Transverse colon (tissue), 4 donors: ENCODE measurements at regions not wholly inside any gene's neighbourhood (a gene's known extent, or its start where the extent isn't known, plus 50 kb on each side); places are given as distances from the start of the nearest gene placed in this dataset.
"Not testable (repeated sequence)": the region's sequence is repeated elsewhere in the genome, so short reads cannot be mapped to it uniquely, and the experiment has no call there.

ENCODE experiments used
- DNase-seq: peaks from one replicate; pipeline ENCODE4 v3.0.0-alpha.2; 2019
- H3K27ac ChIP-seq, 4 donors: fragments of 200-600 bp; sonication (generic); 2 replicates each; pipeline ENCODE4 v1.5.1; 2016 to 2018; ENCODE audit warnings: inconsistent platforms in 4 of 4
- H3K27me3 ChIP-seq: fragments of 200-600 bp; sonication (generic); 2 replicates; pipeline ENCODE4 v1.5.1; 2017; ENCODE audit warnings: inconsistent platforms
- H3K36me3 ChIP-seq, 4 donors: fragments of 200-600 bp; sonication (generic); 2 replicates each; pipeline ENCODE4 v1.5.1; 2017 to 2019; ENCODE audit warnings: inconsistent platforms in 4 of 4
- H3K4me1 ChIP-seq, 4 donors: fragments of 200-600 bp; sonication (generic); 2 replicates each; pipeline ENCODE4 v1.5.1; 2017 to 2020; ENCODE audit warnings: inconsistent platforms in 4 of 4
- H3K4me3 ChIP-seq, 4 donors: fragments of 200-600 bp; sonication (generic); 1 replicate in 1 of 4; 2 replicates in 3 of 4; pipeline versions ENCODE4 v1.5.1 to v1.6.1; 2017 to 2019; ENCODE audit warnings: inconsistent platforms in 4 of 4
- H3K9me3 ChIP-seq, 2 donors: fragments of 200-600 bp; sonication (generic); 2 replicates each; pipeline ENCODE4 v1.5.1; 2017 to 2019; ENCODE audit warnings: inconsistent platforms in 2 of 2
- CTCF ChIP-seq, 5 experiments: fragments of 200-600 bp in 3 of 5; fragments of 450-650 bp in 2 of 5; sonication (generic) in 3 of 5; IDR thresholded peaks; 1 replicate in 2 of 5; 2 replicates in 3 of 5; pipeline ENCODE4 v1.5.1; 2016 to 2017; ENCODE audit warnings: antibody characterized with exemption in 5 of 5, inconsistent platforms in 3 of 5, mild to moderate bottlenecking in 2 of 5, moderate library complexity in 1 of 5
- EP300 ChIP-seq: sonication (generic); formaldehyde crosslinking; IDR thresholded peaks from one replicate; pipeline ENCODE4 v1.6.1; 2017; ENCODE audit warnings: antibody characterized with exemption, low read depth
- POLR2A ChIP-seq: fragments of 450-650 bp; IDR thresholded peaks from one replicate; pipeline ENCODE4 v1.6.1; 2016; ENCODE audit warnings: antibody characterized with exemption, mild to moderate bottlenecking, moderate library complexity
- POLR2AphosphoS5 ChIP-seq, 3 donors: sonication (generic); formaldehyde crosslinking; IDR thresholded peaks; one replicate each; pipeline ENCODE4 v1.6.1; 2016; ENCODE audit warnings: antibody characterized with exemption in 3 of 3
- WGBS, 2 donors: methylation state at CpG; one replicate each; pipeline ENCODE4 v1.1.5; 2018; ENCODE audit warnings: low coverage in 1 of 2; 5-methylcytosine and 5-hydroxymethylcytosine counted together
- in situ Hi-C, 4 donors: fragments of 200-750 bp; cut with MboI; loops; one replicate each; pipeline versions ENCODE4 v1.15.0 to v1.15.1; 2017; ENCODE audit warnings: low sequenced_read_pairs in 3 of 4, low pct_ligation_motif_present in 1 of 4, low pct_unique_long_range_greater_than_20kb in 1 of 4
- intact Hi-C: fragments of 100-400 bp; cut with DNase I; formaldehyde crosslinking; loops from one replicate; pipeline ENCODE4 v1.15.1; 2023; ENCODE audit warnings: low total_unique reads

GRCh38 chr12:80016684-80017083 lies 81.8 kb upstream of the PPP1R12A start:
- WGBS, 2 donors, result 57 to 65% methylated on average over 3 of the region's 3 CpGs
- Histone ChIP-seq H3K9me3 (no peaks in the 10 kb centered on the region), H3K27ac (peak overlapping the region; percentile 24 to 69 (median 48)), H3K4me1 (peaks cover 0 to 11% (median 0%) of the 10 kb centered on the region in 4 donors), H3K4me3 (no peak overlapping the region), H3K27me3 (no peaks in the 10 kb centered on the region), H3K36me3 (no peaks in the 10 kb centered on the region)
- in situ Hi-C loops (no loop called here), intact Hi-C loops (no loop called here)
- no peak for TF ChIP-seq CTCF (IDR thresholded peaks at IDR 0.05)
- no peak for TF ChIP-seq POLR2AphosphoS5 (IDR thresholded peaks at IDR 0.05)
- TF ChIP-seq POLR2A, result no peak
- no peak for DNase-seq

- Histone ChIP-seq H3K27me3 (no peaks in the 10 kb centered on the region), H3K4me1 (peaks cover 0 to 11% (median 0%) of the 10 kb centered on the region in 4 donors), H3K9me3 (no peaks in the 10 kb centered on the region), H3K36me3 (no peaks in the 10 kb centered on the region), H3K4me3 (no peak overlapping the region), H3K27ac (no peak overlapping the region)
- intact Hi-C loops (no loop called here), in situ Hi-C loops (no loop called here)
- WGBS, 2 donors, result 80 to 86% methylated on average over 1 to 4 of the region's 4 CpGs
- TF ChIP-seq CTCF (IDR thresholded peaks at IDR 0.05) (no peak), POLR2AphosphoS5 (IDR thresholded peaks at IDR 0.05) (no peak), EP300 (no peak), POLR2A (no peak)
- no peak for DNase-seq
Measured at GRCh38 chr12:80015660-80016059, 80.8 kb upstream of the PPP1R12A start.

- H3K9me3 ChIP-seq, H3K36me3 ChIP-seq, H3K27ac ChIP-seq, H3K4me1 ChIP-seq, DNase-seq, H3K27me3 ChIP-seq, intact Hi-C loops, H3K4me3 ChIP-seq, in situ Hi-C loops: not testable (repeated sequence)
Measured at GRCh38 chr12:80003744-80004143, 68.8 kb upstream of the PPP1R12A start.

- DNase-seq, result no peak
- Histone ChIP-seq H3K4me1 (peaks cover 0 to 6% (median 0%) of the 10 kb centered on the region in 4 donors), H3K27me3 (no peaks in the 10 kb centered on the region), H3K4me3 (no peak overlapping the region), H3K27ac (no peak overlapping the region), H3K36me3 (no peaks in the 10 kb centered on the region), H3K9me3 (no peaks in the 10 kb centered on the region)
- in situ Hi-C loops, result no loop called here
- TF ChIP-seq POLR2AphosphoS5 (IDR thresholded peaks at IDR 0.05) (no peak), CTCF (IDR thresholded peaks at IDR 0.05) (no peak), POLR2A (no peak), EP300 (no peak)
- whole genome bisulfite sequencing, 2 donors, result 84% methylated on average over 1 of the region's 1 CpG; no CpG with 5 or more reads in 1 of the 2 donors
- intact Hi-C loops, result no loop called here
Measured at GRCh38 chr12:80001562-80001961, 66.7 kb upstream of the PPP1R12A start.

- WGBS, 2 donors, result 0 to 50% methylated on average over 1 of the region's 1 CpG
- TF ChIP-seq POLR2AphosphoS5 (IDR thresholded peaks at IDR 0.05), result no peak
- no peak for TF ChIP-seq CTCF (IDR thresholded peaks at IDR 0.05)
- TF ChIP-seq POLR2A, result no peak
- TF ChIP-seq EP300, result no peak
Measured at GRCh38 chr12:80000831-80001230, 65.9 kb upstream of the PPP1R12A start.

More at GRCh38 chr12:80000831-80001230, 65.9 kb upstream of the PPP1R12A start:
- no peak overlapping the region for H3K4me3 ChIP-seq
- peaks cover 0 to 6% (median 0%) of the 10 kb centered on the region in 4 donors for H3K4me1 ChIP-seq
- H3K36me3 ChIP-seq, result no peaks in the 10 kb centered on the region
- DNase-seq, result no peak
- no peaks in the 10 kb centered on the region for H3K9me3 ChIP-seq
- in situ Hi-C loops (no loop called here), intact Hi-C loops (no loop called here)
- no peaks in the 10 kb centered on the region for H3K27me3 ChIP-seq
- H3K27ac ChIP-seq, result no peak overlapping the region
